Right lobe of liver (tissue), 4 donors: ENCODE measurements at regions not wholly inside any gene's neighbourhood (a gene's known extent, or its start where the extent isn't known, plus 50 kb on each side); places are given as distances from the start of the nearest gene placed in this dataset.

ENCODE experiments used
- POLR2A ChIP-seq: fragments of 450-650 bp; IDR thresholded peaks from one replicate; pipeline ENCODE4 v1.6.1; 2017; ENCODE audit warnings: antibody characterized with exemption, mild to moderate bottlenecking
- TF ChIP-seq, protein P1 (sequence below), 4 donors: fragments of 200-600 bp in 3 of 4; fragments of 450-650 bp in 1 of 4; IDR thresholded peaks; one replicate each; pipeline versions ENCODE4 v1.5.1 to v1.8.0; 2016 to 2022; ENCODE audit warnings: antibody characterized with exemption in 4 of 4, mild to moderate bottlenecking in 2 of 4
- donor health status: DM: no; HTN: no; CAD: no.
- donor health status: DM: no; HTN: no; CAD: no.
- donor health status: DM: no; HTN: yes; CAD: no.

GRCh38 chr9:12629067-12629466, 64.1 kb upstream of the TYRP1 start:
- no peak for TF ChIP-seq POLR2A
- TF ChIP-seq, protein P1, sequence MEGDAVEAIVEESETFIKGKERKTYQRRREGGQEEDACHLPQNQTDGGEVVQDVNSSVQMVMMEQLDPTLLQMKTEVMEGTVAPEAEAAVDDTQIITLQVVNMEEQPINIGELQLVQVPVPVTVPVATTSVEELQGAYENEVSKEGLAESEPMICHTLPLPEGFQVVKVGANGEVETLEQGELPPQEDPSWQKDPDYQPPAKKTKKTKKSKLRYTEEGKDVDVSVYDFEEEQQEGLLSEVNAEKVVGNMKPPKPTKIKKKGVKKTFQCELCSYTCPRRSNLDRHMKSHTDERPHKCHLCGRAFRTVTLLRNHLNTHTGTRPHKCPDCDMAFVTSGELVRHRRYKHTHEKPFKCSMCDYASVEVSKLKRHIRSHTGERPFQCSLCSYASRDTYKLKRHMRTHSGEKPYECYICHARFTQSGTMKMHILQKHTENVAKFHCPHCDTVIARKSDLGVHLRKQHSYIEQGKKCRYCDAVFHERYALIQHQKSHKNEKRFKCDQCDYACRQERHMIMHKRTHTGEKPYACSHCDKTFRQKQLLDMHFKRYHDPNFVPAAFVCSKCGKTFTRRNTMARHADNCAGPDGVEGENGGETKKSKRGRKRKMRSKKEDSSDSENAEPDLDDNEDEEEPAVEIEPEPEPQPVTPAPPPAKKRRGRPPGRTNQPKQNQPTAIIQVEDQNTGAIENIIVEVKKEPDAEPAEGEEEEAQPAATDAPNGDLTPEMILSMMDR (IDR thresholded peaks at IDR 0.05): no peak
